Epithelial cell of esophagus (primary cell): ENCODE measurements at regions not wholly inside any gene's neighbourhood (a gene's known extent, or its start where the extent isn't known, plus 50 kb on each side); places are given as distances from the start of the nearest gene placed in this dataset.

Experiments
- DNase-seq: peaks from one replicate; pipeline ENCODE4 v3.0.0; 2010; ENCODE audit warnings: low read depth
- H3K4me3 ChIP-seq: 2 replicates; pipeline ENCODE4 v1.5.1; 2011; ENCODE audit warnings: mild to moderate bottlenecking, low read length, control low read depth
- CTCF ChIP-seq: IDR thresholded peaks from 2 replicates; pipeline ENCODE4 v1.5.1; 2011; ENCODE audit warnings: low read depth, mild to moderate bottlenecking, low read length, control low read depth, inconsistent platforms; ENCODE audit not compliant: insufficient read depth; ENCODE audit errors: missing control alignments

GRCh38 chr2:45289997-45290709 lies 280.9 kb upstream of the SIX2 start:
- no peak for TF ChIP-seq CTCF
- DNase-seq = no peak
- no peak overlapping the region for H3K4me3 ChIP-seq

DNA sequence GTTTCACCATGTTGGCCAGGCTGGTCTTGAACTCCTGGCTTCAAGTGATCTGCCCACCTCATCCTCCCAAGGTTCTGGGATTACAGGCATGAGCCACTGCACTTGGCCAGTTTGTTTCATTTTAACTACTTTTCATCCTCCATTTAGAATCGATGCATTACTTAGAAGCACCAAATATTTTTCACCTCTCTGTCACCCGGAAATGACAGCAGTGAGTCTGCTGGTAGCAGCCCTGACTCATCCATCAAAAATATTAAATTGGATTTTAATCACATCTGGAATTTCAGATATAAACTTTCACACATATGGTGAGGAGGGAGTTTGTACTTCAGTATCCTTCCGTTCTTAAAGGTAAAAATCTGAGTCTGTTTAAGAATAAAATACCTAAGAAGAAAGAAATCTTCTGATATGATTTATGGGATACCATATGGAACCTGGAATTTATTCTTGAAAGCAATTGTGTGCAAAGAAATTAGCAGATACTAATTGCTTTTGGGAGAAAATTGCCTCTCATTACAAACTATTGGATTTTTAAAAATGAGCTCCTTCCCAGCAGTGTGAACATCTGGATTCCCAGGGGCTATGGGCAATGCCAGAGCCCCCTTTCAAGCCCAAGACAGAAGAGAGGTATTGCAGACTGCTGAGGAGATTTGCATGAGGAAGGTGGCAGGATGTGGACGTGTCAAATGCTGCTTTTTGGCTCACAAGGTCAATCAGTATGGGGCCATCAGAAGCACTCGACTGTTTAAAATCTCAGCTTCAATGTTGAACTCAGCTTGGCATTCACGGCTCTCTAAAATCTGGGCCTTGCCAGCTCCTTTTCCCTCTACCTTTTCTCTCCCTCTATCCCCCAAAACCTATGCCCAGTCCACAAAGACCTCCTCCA lies 279.5 kb upstream of the SIX2 start:
- TF ChIP-seq CTCF = no peak
- no peak overlapping the region for H3K4me3 ChIP-seq
- DNase-seq = no peak

DNA sequence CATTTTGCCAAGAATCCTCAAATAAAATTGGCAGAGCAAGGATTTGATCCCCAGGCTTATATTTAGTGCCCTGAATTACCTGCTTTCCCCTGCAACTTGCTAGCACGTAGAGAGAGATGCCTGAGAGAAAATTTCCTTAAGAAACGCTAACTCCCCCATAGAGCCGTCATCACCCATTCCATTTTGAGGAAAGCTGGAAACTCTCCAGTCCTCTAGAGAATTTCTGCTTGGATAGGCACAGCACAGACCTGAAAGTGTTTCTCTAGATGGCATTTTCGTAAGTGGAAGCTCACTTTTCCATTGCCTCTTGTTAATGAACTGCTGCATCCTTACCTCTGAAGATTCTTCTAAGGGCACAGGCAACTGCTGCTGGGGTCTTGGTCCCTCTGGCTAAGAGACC lies 277.8 kb upstream of the SIX2 start:
- no peak for TF ChIP-seq CTCF
- H3K4me3 ChIP-seq = no peak overlapping the region
- DNase-seq = no peak

- TF ChIP-seq CTCF = no peak
- no peak for DNase-seq
- H3K4me3 ChIP-seq = no peak overlapping the region
Measured at GRCh38 chr2:45285771-45286390, 276.6 kb upstream of the SIX2 start.

DNA sequence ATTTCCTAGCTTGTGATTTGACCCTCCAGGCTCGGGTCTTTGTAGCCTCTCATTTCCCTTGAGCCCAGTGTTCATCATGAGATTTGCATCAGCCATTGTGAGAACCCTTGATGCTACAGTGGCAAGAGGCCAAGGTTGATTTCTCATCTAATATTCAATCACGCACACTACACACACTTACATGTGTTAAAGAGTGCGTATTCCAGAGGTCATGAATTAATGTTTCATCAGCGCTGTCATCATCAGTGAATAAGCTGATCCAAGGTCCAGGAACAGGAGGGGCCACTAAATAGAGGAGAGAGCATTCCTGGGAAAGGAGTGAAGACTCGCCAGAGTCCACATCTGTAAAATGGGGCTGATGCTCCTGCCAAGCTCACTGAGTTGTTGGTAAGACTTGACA lies 276.1 kb upstream of the SIX2 start:
- no peak for TF ChIP-seq CTCF
- no peak for DNase-seq
- no peak overlapping the region for H3K4me3 ChIP-seq

DNA sequence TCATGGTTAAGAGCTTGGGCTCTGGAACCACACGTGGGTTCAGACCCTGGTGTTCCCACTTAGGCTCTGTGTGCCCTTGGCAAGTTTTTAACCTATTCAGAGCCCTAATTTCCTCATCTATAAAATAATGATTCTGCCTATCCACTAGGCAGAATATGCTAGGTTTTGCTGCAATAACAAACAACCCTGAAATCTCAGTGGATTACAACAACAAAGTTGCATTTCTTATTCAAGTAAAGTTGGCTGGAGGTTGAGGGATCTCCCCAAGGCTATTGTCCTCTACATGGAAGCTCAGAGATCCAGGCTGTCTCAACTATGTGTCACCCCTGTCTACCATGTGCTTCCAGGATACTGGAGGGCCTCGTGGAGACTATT lies 275.4 kb upstream of the SIX2 start:
- DNase-seq = no peak
- no peak for TF ChIP-seq CTCF
- no peak overlapping the region for H3K4me3 ChIP-seq
